IMR-90 (cell line): ENCODE measurements at regions not wholly inside any gene's neighbourhood (a gene's known extent, or its start where the extent isn't known, plus 50 kb on each side); places are given as distances from the start of the nearest gene placed in this dataset.

Experiments used
- BHLHE40 ChIP-seq: fragments of 150-350 bp; IDR thresholded peaks from 2 replicates; pipeline ENCODE4 v1.6.1; 2016; ENCODE audit warnings: mild to moderate bottlenecking, low read depth, low read length
- CEBPB ChIP-seq: IDR thresholded peaks from 2 replicates; pipeline ENCODE4 v1.6.1; 2012; ENCODE audit warnings: low read depth, low read length, improper control_type of control experiment
- CTCF ChIP-seq: conservative IDR thresholded peaks from 2 replicates; pipeline ENCODE4 v1.5.1; 2012; ENCODE audit warnings: mild to moderate bottlenecking, low read depth, low read length, improper control_type of control experiment
- MXI1 ChIP-seq: IDR thresholded peaks from 2 replicates; pipeline ENCODE4 v1.6.1; 2012; ENCODE audit warnings: low read depth, mild to moderate bottlenecking, low read length, moderate library complexity, borderline replicate concordance
- NFE2L2 ChIP-seq: fragments of 150-350 bp; IDR thresholded peaks from 2 replicates; pipeline ENCODE4 v1.6.1; 2016; ENCODE audit warnings: low read depth, mild to moderate bottlenecking, low read length
- POLR2A ChIP-seq: IDR thresholded peaks from 2 replicates; pipeline ENCODE4 v1.6.1; 2012; ENCODE audit warnings: mild to moderate bottlenecking, low read depth, low read length
- RAD21 ChIP-seq: IDR thresholded peaks from 2 replicates; pipeline ENCODE4 v1.6.1; 2012; ENCODE audit warnings: low read length, improper control_type of control experiment
- SMC3 ChIP-seq: fragments of 150-350 bp; IDR thresholded peaks from 2 replicates; pipeline ENCODE4 v1.6.1; 2016; ENCODE audit warnings: low read depth, mild to moderate bottlenecking, antibody characterized with exemption, low read length, moderate library complexity

GRCh38 chr18:73258375-73259087 lies 390.7 kb upstream of the NETO1 start:
- TF ChIP-seq CTCF (no peak), POLR2A (no peak), CEBPB (no peak), NFE2L2 (no peak), SMC3 (no peak), BHLHE40 (no peak), MXI1 (no peak), RAD21 (no peak)
